Upper lobe of left lung (tissue), 4 donors: ENCODE measurements at regions not wholly inside any gene's neighbourhood (a gene's known extent, or its start where the extent isn't known, plus 50 kb on each side); places are given as distances from the start of the nearest gene placed in this dataset.

Experiments
- CTCF ChIP-seq, 6 experiments: fragments of 450-650 bp in 4 of 6; fragments of 200-600 bp in 2 of 6; sonication (generic) in 2 of 6; IDR thresholded peaks; one replicate each; pipeline ENCODE4 v1.5.1; 2016 to 2019; ENCODE audit warnings: antibody characterized with exemption in 6 of 6
- EP300 ChIP-seq, 4 donors: sonication (generic); formaldehyde crosslinking; IDR thresholded peaks; one replicate each; pipeline ENCODE4 v1.5.1; 2017; ENCODE audit warnings: antibody characterized with exemption in 4 of 4, control low read depth in 2 of 4
- POLR2A ChIP-seq, 4 donors: fragments of 450-650 bp; IDR thresholded peaks; one replicate each; pipeline ENCODE4 v1.5.1; 2016 to 2017; ENCODE audit warnings: antibody characterized with exemption in 4 of 4, mild to moderate bottlenecking in 2 of 4
- POLR2AphosphoS5 ChIP-seq, 2 donors: sonication (generic); formaldehyde crosslinking; IDR thresholded peaks; one replicate each; pipeline ENCODE4 v1.5.1; 2017; ENCODE audit warnings: antibody characterized with exemption in 2 of 2

DNA sequence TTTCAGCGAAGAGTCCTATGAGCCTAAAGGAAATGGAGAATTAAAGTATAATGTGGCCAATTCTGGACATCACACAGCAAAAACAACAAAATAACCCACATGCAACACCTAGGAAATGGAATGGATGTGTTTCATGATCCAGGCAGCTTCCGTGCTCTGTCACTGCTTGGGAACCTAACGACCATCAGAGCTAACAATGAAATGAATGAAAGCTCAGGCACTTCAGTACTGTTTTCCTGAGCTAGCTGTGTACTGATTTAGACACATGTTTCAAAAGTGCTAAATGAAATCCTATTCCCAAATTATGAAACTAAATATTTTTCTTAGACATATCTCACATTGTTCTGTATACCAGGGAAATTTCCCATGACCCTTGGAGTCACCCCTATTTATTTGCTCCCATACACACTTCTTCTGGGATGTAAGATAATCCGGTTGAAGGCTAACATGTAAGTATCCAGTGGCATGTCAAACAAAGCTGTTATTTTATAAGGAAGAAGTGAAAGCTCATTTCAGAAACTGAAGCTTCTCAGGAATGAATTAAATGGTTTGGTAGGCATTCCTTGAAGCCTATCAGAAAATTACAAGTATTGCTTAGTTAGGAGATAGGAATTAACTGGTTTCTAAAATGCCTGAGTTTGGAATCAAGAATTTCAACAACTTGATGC lies 108.5 kb upstream of the RND3 start:
- TF ChIP-seq POLR2A (IDR thresholded peaks at IDR 0.05), result no peak
- no peak for TF ChIP-seq EP300 (IDR thresholded peaks at IDR 0.05)
- no peak for TF ChIP-seq CTCF (IDR thresholded peaks at IDR 0.05)
- no peak for TF ChIP-seq POLR2AphosphoS5 (IDR thresholded peaks at IDR 0.05)
